ENCODE measurements at regions not wholly inside any gene's neighbourhood (a gene's known extent, or its start where the extent isn't known, plus 50 kb on each side); places are given as distances from the start of the nearest gene placed in this dataset.
A peak's percentile ranks its signal among the peaks of the same experiment; 100 is the strongest.

GRCh38 chr1:29632806-29633615 is 396.7 kb downstream of the PTPRU start:
- TF ChIP-seq CTCF (IDR thresholded peaks at IDR 0.05), result no peak
- no peak for DNase-seq (ENCODE audit: low spot score)
- Mint-ChIP-seq H3K27ac (ENCODE audit: unreplicated experiment) (no peak overlapping the region), H3K27me3 (ENCODE audit: low read depth) (no peaks in the 10 kb centered on the region), H3K9me3 (ENCODE audit: low read depth) (peaks cover 5% of the 10 kb centered on the region), H3K36me3 (ENCODE audit: low read depth) (peaks cover 3% of the 10 kb centered on the region), H3K4me1 (ENCODE audit: low read depth) (peaks cover 31% of the 10 kb centered on the region), H3K4me3 (ENCODE audit: unreplicated experiment) (no peak overlapping the region)

DNA sequence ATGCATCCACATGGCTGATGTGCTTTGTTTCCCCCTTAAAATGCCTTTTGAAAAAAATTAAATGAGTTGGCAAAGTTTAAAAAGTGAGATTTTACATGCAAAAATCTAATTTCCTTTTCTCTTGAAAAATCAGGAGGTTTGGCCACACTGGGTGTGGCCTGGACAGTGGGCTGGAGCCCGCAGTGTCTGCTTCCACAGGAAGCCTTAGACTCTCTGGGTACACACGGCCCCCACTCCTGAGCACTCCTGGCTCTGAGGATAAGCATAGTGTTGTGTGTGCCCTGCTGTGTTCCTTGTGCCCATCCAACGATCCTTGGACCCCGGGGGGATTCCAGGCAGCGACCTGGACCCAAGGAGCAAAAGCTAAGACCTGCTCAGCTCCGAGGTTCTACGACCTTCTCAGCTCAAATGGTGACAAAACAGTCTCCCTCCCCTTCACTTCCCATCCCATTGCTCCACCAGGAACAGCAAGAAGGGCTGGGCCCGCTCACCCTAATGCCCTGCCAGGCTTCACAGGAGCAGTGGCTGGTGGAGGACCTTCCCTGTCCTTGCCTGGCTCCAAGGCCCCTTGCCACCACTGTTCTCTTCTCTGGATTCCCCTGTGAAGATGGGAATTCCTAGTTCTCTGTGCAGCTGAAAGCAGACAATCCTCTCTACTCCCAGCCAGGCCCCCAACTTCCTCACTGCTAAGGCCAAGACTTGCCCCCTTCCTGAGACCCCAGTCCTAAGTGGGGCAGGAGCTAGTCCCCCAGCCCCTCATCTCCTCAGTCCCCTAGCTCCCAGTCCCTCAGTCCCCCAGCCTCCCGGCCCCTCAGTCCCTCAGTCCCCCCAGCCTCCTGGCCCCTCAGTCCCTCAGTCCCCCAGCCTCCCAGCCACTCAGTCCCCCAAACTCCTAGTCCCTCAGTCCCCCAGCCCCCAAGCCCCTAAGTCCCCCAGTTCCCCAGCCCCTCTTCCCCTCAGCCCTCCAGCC is 395.8 kb downstream of the PTPRU start:
- Mint-ChIP-seq H3K4me3 (ENCODE audit: unreplicated experiment) (no peak overlapping the region), H3K4me1 (ENCODE audit: low read depth) (peaks cover 31% of the 10 kb centered on the region), H3K9me3 (ENCODE audit: low read depth) (peaks cover 5% of the 10 kb centered on the region), H3K36me3 (ENCODE audit: low read depth) (peaks cover 1% of the 10 kb centered on the region), H3K27ac (ENCODE audit: unreplicated experiment) (no peak overlapping the region), H3K27me3 (ENCODE audit: low read depth) (no peaks in the 10 kb centered on the region)
- TF ChIP-seq CTCF (IDR thresholded peaks at IDR 0.05), result no peak
- DNase-seq (ENCODE audit: low spot score), result no peak

DNA sequence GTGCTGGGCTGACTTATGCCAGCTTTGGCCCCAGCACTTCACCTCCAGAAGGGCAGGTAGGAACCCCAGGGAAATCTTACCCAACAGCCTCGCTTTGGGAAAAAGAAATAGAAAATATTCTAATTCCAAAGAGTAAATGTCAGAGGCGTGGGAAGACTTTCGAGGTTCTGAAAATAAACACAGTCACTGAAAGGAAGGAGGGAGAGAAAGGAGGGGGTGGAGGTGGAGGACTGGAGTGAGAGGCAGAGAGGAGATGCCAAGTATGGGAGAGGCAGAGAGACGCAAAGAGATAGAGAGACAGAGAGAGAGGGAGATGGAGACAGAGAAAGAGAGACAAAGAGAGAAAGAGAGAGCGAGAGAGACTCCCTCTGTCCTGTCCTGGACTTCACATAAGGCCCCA is 395.0 kb downstream of the PTPRU start:
- H3K27ac Mint-ChIP-seq (ENCODE audit: unreplicated experiment), result peak overlapping the region; percentile 73
- H3K27me3 Mint-ChIP-seq (ENCODE audit: low read depth), result no peaks in the 10 kb centered on the region
- H3K4me1 Mint-ChIP-seq (ENCODE audit: low read depth), result peaks cover 31% of the 10 kb centered on the region
- TF ChIP-seq CTCF (IDR thresholded peaks at IDR 0.05), result no peak
- DNase-seq (ENCODE audit: low spot score), result no peak
- peaks cover 1% of the 10 kb centered on the region for H3K36me3 Mint-ChIP-seq (ENCODE audit: low read depth)
- H3K4me3 Mint-ChIP-seq (ENCODE audit: unreplicated experiment), result no peak overlapping the region
- H3K9me3 Mint-ChIP-seq (ENCODE audit: low read depth), result peaks cover 3% of the 10 kb centered on the region

GRCh38 chr1:29630756-29631155 is 394.4 kb downstream of the PTPRU start:
- H3K27ac Mint-ChIP-seq (ENCODE audit: unreplicated experiment), result no peak overlapping the region
- no peak overlapping the region for H3K4me3 Mint-ChIP-seq (ENCODE audit: unreplicated experiment)
- no peak for DNase-seq (ENCODE audit: low spot score)
- TF ChIP-seq CTCF (IDR thresholded peaks at IDR 0.05), result no peak
- H3K4me1 Mint-ChIP-seq (ENCODE audit: low read depth), result peaks cover 31% of the 10 kb centered on the region
- H3K36me3 Mint-ChIP-seq (ENCODE audit: low read depth), result peaks cover 1% of the 10 kb centered on the region
- H3K9me3 Mint-ChIP-seq (ENCODE audit: low read depth), result peaks cover 3% of the 10 kb centered on the region
- H3K27me3 Mint-ChIP-seq (ENCODE audit: low read depth), result no peaks in the 10 kb centered on the region

- DNase-seq (ENCODE audit: low spot score), result no peak
- Mint-ChIP-seq H3K27ac (ENCODE audit: unreplicated experiment) (no peak overlapping the region), H3K27me3 (ENCODE audit: low read depth) (no peaks in the 10 kb centered on the region), H3K9me3 (ENCODE audit: low read depth) (peaks cover 3% of the 10 kb centered on the region), H3K36me3 (ENCODE audit: low read depth) (peaks cover 1% of the 10 kb centered on the region), H3K4me3 (ENCODE audit: unreplicated experiment) (no peak overlapping the region), H3K4me1 (ENCODE audit: low read depth) (peaks cover 31% of the 10 kb centered on the region)
- TF ChIP-seq CTCF (IDR thresholded peaks at IDR 0.05), result no peak
These were observed 393.6 kb downstream of the PTPRU start for GRCh38 chr1:29629814-29630516.
